HFF-Myc (cell line): ENCODE measurements at regions not wholly inside any gene's neighbourhood (a gene's known extent, or its start where the extent isn't known, plus 50 kb on each side); places are given as distances from the start of the nearest gene placed in this dataset.

Experiments
- DNase-seq: peaks from one replicate; pipeline ENCODE4 v3.0.0-alpha.2; 2011; ENCODE audit warnings: low read depth; ENCODE audit errors: extremely low read depth
- H3K4me3 ChIP-seq: replicated peaks from 2 replicates; pipeline ENCODE4 v1.5.1; 2011; ENCODE audit warnings: low read depth, mild to moderate bottlenecking, control low read depth, low read length
- TF ChIP-seq, protein P1 (sequence below): IDR thresholded peaks from 2 replicates; pipeline ENCODE4 v1.5.1; 2012; ENCODE audit warnings: mild to moderate bottlenecking, low read depth, low read length, control low read depth; ENCODE audit errors: missing control alignments

DNA sequence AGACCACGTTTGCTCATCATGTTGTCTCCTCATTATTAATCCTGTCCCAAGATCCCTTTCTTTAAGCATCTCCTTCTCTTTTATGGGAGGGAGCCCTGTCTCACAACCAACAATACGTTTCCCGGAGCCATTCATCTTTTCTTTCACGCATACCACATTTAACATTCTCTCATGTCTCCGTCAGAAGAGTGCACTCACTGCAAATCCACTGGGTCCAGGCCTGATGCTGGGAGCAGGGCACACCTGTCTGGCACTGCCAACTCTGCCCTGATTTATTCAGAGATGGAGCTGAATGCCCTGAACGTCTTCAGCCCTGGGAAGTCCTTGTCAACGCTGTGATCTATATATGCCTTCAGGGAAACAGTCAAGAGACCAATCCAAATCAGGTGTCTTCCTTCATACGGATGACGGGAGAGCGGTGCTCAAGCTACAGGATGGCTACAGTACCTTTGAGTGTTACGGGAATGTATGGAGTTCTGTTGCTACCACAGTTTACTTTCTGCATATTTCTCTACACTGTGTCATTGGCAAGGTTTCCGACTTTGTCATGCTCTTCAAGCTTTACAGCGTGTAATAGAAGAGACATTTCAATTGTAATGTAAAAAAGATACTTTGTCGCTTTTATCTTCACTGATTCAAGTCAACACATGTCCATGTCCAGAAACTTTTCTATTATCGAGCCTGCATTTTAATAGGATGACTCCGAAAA, 140.4 kb upstream of the SLITRK2 start:
- no peak overlapping the region for H3K4me3 ChIP-seq
- DNase-seq: no peak
- TF ChIP-seq, protein P1, sequence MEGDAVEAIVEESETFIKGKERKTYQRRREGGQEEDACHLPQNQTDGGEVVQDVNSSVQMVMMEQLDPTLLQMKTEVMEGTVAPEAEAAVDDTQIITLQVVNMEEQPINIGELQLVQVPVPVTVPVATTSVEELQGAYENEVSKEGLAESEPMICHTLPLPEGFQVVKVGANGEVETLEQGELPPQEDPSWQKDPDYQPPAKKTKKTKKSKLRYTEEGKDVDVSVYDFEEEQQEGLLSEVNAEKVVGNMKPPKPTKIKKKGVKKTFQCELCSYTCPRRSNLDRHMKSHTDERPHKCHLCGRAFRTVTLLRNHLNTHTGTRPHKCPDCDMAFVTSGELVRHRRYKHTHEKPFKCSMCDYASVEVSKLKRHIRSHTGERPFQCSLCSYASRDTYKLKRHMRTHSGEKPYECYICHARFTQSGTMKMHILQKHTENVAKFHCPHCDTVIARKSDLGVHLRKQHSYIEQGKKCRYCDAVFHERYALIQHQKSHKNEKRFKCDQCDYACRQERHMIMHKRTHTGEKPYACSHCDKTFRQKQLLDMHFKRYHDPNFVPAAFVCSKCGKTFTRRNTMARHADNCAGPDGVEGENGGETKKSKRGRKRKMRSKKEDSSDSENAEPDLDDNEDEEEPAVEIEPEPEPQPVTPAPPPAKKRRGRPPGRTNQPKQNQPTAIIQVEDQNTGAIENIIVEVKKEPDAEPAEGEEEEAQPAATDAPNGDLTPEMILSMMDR: no peak

GRCh38 chrX:145682518-145683298, 134.9 kb upstream of the SLITRK2 start:
- TF ChIP-seq, protein P1: no peak
- no peak for DNase-seq

GRCh38 chrX:145687146-145687545, 130.5 kb upstream of the SLITRK2 start:
- TF ChIP-seq, protein P1: no peak
- H3K4me3 ChIP-seq: no peak overlapping the region
- no peak for DNase-seq

More at GRCh38 chrX:145682518-145683298, 134.9 kb upstream of the SLITRK2 start:
- no peak overlapping the region for H3K4me3 ChIP-seq

DNA sequence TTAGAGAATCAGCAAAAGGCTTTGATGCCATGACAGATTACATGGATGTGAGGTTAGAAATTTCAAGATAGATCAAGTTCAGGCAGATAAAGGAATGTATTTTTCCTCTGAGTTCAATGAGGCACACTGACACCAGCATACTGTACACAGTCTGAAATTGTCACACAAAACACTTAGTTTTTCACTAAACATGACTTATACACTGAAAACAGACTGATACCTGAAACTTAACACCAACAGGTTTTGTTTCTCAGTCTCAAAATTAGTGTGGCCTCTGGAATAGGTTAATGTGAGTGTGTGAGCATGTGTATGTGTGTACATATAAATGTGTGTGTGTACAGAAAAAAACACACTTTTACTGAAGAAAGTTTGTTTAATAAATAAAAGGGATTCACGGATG, 129.9 kb upstream of the SLITRK2 start:
- no peak overlapping the region for H3K4me3 ChIP-seq
- no peak for DNase-seq
- TF ChIP-seq, protein P1: no peak

DNA sequence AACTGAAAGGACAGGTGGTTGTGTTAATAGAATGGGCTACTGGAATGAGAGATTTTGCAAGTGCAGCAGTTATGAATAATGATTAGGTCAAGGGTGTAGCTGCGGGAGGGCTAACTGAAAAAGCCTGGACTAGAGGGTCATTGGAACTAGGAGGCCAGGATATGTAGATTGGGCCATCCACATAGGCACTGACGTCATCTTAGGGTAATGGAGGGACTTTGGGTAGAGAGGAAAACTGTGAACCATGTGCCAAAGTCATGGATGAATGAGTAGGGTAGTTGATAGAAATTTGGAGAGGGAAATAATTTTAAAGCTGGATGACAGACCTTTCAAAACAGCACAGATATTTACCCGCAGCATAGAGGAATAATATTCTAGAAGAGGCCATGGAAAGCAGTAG, 123.6 kb upstream of the SLITRK2 start:
- no peak for DNase-seq
- H3K4me3 ChIP-seq: no peak overlapping the region
- TF ChIP-seq, protein P1: no peak

DNA sequence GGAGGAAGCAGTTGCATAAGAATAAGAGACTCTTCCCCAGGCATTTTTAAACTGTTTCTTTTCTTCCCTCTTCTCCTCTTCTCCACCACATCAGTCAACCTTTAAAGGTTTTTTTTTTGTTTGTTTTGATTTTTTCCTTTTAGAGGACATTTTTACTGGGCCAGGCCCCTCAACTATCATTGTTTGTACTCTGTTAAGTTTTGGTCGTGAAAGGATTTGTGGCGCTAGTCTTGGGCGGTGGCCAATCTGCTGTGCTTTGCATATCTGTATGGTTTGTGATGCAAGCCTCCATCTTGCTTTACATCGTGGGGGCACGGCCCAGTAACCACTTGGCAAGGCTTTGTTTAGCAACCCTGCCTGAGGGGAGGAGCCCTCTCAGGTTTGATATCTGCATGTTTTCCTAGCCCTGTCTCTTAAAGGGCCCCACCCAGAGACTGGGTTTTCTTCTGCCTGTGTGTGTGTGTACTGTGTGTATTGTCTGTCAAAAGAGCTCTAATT, 101.9 kb upstream of the SLITRK2 start:
- H3K4me3 ChIP-seq: no peak overlapping the region
- TF ChIP-seq, protein P1: no peak
- DNase-seq: no peak
